Glomerular visceral epithelial cell (primary cell): ENCODE measurements at regions not wholly inside any gene's neighbourhood (a gene's known extent, or its start where the extent isn't known, plus 50 kb on each side); places are given as distances from the start of the nearest gene placed in this dataset.
A peak's percentile ranks its signal among the peaks of the same experiment; 100 is the strongest.
"Not testable (repeated sequence)": the region's sequence is repeated elsewhere in the genome, so short reads cannot be mapped to it uniquely, and the experiment has no call there.

Experiments
- DNase-seq: peaks from one replicate; pipeline ENCODE4 v3.0.0-alpha.2; 2016; ENCODE audit errors: extremely low spot score

DNA sequence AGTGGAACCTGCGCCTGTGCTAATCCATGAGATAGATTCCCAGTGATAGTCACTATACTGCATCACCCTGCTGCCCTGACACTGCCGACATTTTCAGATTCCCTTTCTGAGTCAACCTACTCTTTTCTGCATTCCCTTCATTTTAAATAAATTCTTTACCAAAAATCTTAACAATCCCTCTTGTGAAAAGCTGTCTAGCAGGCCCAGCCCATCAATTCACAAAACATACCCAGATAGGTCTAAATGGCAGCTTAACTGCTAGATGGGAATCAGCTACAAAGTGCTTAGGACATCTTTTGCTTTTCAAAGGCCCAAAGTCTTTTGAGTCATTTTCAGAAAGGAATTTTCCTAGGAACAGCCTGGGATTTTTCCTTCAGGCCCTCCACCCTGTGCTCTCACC, 180.1 kb upstream of the PTBP2 start:
- DNase-seq, result no peak

DNA sequence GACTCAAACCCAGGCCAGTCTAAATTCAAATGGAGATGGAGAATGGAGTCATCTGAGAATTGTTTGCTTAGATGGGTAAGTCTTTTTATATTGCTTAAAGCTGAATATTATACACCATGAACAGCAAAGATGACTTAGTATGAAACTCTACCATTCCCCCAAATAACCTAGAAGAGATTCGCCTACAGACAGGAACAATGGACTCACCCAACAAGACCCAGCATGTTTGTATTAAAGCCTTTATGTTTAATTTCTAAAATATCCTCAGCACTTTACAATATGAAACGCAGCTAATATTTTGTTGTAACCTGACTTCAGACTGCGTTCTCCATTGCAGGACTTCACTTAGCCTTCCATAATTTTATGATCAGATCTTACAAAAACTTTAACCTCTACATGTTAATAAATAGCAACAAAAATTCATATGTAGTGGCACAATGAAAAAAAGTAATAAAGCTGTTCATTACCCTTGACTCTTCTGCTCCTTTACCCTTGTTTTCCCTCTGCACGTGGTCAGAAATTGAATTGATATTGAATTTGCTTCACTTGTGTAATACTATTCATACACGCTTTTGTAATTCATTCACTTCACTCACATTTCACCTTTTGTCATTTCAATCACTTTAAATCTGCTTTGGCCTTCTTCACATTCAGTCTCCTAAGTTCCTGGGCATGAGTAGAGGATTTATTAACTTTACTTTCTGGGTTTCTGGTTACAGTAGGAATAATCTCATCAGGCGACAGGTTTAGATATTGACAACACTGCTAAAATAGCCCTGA, 177.3 kb upstream of the PTBP2 start:
- DNase-seq, result no peak

DNA sequence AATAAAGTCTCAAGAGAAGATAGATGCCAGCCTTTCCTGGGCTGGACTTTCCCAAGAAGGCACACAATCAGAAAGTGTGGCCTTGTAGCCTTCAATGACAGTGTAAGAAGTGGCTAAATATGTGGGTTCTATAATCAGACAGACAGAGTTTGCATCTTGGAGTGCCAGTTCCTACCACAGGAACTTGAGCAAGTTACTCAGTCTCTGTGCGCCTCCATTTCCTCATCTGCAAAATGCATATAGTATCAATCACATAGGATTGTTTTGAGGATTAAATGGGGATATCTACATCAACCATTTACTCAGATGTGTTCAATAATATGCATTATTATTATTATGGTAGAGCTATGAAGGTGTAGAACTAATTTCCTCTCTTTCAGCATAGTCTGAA, 176.8 kb upstream of the PTBP2 start:
- no peak for DNase-seq

DNA sequence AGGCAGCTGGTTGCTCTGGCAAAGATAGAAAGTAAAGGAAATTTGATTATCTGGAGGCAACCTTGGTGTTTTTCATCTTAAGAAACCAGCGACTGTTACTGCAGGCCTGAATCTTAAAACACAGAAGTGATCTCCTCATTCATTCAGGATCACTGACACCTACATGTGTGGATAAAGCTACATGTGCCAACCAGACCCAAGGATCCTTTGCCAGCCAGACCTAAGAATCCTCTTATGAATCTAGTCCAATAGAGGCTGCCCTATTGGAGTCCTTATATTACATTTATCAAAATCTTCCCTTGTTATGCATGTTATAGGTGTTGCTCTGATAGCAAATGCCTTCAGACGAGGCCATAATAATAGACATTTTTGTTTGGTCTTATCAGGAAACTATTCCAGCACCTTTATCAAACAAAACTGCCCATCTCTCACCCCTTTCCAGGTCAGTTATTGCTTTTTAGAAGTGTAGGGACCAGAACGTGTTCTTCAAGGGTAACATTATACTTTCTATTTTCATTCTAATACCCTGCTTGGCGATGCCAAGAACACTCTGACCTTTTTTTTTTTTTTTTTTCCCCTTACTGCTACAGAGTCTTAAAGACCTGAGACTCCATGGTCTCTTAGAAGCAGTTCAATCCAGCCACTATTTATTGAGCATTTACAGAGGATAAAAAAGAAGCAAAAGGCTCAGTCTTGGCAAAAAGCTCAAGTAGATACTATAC, 175.5 kb upstream of the PTBP2 start:
- DNase-seq, result no peak

DNA sequence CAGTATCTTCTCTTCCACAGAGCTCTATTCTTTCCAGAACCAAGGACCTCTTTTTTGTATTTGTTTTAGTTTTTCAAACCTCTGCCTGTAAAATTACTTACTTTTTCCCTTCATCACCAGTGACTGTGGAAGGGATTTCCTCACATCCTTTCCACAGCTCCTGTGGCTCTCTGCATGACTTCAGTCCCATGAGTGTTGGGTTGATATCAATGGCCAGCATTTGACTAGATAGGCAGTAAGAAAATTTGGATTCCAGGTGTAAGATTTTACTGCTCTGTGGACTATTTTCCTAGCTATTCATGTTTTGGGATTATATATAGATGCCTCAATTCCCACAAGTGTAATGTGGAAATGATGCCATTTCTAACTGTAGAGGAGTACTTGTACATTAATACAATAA, 171.5 kb upstream of the PTBP2 start:
- no peak for DNase-seq

DNA sequence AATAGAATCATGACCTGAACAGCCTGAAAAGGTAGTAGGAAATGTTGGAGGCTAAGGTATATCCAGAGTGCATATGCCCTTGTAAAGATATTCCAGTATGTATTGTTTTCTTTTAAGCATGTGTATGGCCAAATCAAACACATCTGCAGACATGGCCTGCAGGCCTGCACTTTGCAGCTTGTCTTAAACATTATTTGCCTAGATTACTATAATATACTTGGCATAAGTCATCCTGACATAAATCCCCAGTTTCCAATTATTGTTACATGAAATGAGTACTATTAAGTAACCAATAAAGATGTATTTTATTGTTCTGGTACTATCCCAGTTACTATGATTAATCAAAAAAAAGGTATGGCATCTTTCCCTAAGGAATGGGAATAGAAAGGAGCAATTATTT, 169.1 kb upstream of the PTBP2 start:
- DNase-seq, result no peak

DNA sequence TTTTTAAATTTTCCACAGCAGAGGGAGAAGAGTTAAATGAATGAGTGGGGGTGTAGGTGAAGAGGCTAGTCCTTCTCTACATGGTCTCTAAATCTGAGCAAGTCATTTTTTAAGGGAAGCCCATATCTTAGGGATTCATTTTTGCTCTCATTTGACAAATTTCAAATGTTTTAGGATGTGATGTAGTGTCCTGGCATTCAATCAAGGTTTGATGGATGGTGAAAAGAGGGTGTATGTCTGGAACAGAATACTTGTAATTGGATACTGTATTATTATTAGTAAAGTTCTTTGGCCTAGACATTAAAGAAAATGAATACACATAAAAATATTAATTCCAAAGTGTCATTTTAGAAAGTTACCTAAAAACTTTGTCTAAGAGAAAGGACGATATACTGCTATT, 167.8 kb upstream of the PTBP2 start:
- DNase-seq, result no peak

DNA sequence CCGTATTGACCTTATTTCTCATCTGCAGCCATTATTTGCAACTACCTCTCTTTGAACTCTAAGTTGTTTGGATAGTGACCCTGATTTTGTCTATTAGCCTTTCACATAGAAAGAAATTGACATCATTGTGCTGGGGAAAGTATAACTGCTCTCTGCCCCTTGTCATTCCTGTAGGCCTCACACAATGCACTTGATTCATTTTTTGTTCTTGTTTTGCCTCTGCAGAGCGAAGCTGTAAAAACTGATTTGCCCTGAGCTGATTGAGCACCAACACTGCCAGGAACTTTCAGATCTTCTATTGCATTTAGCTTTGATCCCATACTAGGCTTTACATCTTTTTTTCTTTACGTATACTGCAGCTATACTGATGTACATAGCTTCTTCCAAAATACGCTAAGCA, 167.2 kb upstream of the PTBP2 start:
- DNase-seq, result no peak

DNA sequence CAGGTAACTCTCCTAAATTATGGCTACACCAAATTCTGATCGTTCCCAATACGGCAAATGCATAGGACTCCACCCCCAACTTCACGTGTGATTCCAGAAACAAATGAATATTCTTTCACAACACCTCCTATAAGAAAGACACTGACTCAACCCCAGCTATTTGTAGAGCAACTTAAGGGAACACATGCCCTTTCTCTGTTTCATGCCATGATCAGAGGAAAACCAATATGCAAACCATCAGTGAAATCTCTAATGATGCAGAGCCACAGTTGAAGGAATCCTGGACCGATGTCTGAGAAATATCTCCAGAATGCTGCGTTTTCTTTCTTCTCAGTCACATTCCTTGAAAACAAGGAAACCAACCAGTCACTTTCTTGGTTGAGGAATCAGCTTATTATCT, 164.2 kb upstream of the PTBP2 start:
- no peak for DNase-seq

DNA sequence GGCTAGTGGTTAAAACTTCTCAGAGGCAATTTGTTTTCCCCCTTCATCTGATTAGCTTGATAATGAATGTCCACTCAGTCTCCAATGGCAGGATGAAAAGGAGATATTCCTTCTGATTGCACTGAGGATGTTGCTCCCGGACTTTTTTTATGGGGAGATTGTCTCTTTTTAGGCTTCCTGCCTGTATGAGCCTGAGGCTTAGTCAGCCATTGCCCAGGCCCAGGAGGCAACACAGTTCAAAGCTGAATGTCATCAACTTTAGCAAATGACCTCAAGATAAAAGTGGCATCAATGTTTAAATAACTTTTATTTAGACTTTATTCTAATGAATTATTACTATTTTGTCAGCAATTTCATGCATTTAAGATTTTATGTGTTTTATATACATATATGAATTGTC, 162.9 kb upstream of the PTBP2 start:
- no peak for DNase-seq

DNA sequence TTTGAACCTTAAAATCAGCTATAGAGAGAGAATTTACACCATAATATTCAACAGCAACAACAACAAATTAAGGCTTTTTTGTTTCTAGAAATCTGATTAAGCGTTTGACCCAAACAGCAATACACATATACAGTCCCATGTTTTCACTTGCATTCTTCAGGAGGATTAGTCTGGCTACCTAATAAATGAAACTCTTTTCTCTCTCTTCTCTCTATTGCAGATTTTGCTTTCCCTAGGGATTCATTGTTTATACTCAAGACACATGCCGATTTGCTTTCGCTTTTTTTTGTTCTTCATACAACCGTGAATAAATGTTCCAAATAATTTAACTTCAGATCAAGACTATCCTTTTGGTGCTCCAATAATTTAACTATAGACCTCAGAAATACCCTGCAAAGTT, 162.4 kb upstream of the PTBP2 start:
- DNase-seq, result no peak

DNA sequence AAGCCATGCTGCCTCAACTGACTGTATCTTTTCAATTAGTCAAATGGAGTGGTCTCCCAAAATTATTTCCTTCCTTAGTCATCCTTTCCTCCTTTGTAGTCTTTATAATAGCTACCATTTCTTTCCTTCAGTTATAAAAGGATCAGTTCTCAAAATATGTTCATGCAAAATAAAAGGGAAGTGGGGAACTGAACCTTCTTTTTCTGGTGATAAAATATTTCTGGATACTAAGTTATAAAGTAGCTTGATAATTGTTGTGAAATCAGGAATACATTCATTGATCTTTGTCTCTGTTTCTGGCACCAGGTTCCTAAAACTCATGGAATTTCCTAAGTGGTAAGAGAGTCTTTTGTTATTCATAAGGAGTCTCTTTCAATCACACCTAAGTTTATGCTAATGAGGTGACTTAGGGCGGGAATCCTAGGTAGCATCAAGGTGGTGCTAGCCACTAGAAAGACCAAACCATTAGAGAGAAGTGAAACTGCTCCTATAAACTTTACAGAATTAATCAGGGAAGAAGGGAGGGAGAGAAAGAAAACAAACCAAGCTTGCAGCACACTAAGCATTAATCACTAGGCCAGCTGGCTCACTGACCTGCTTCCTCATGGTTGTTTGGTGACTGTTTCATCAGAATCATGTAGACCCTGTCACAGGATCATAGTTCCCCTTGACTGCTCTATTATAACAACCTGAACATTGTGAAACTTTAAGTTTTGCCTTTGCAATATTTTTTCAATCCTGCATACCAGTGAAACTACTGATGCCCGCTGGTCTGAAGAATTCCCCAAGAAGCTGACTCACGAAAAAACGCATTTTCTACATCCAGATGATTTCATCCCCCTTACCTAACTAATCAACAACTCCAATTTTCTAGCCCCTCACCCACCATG, 161.6 kb upstream of the PTBP2 start:
- peak; percentile 97 for DNase-seq

DNA sequence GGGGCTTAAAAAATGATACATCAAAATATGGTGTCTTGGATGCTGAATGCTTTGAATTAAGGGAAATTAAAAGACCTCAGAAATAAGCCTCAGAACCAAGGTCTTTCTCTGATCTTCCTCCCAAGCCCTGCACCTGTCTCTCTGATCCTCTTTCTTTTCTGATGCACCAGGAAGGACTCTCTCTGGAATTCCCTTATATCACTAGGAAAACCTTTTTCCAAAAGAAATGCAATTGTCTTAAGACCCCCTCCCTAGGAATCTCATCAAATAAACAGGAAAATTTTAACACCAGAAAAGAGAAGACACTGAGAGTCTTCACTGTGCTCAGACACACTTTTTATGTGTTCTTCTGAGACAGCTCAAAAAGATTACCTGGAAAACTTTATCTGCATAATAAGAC, 159.5 kb upstream of the PTBP2 start:
- DNase-seq, result no peak

DNA sequence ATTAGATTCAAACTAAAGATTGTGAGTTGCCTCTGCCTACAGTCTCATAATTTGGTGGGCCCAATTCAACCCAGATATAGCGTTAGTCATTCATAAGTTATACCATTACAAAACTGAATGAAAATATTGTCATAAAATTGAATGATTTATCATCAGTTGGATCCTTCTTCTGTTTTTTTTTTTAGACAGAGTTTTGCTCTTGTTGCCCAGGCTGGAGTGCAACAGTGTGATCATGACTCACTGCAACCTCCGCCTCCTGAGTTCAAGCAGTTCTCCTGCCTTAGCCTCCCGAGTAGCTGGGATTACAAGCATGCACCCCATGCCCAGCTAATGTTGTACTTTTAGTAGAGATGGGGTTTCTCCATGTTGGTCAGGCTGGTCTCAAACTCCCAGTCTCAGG, 157.2 kb upstream of the PTBP2 start:
- DNase-seq, result not testable (repeated sequence)

DNA sequence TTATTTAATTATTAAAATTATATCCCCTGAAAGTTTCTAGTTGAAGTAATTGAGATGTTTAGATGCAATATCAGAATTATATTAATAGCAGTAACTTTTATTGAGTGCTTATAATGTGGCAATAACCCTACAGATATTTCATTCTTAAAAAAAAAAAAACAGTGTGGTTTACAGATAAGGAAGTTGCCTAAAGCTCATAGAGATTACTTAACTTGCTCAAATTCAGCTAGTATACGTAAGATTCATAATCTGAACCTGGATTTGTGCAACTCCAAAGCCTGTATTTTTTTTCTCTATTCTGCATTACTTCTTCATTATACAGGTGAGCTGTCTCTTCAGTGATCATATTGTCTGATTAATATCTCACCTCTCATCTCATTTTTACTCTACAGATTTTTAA, 156.0 kb upstream of the PTBP2 start:
- no peak for DNase-seq

DNA sequence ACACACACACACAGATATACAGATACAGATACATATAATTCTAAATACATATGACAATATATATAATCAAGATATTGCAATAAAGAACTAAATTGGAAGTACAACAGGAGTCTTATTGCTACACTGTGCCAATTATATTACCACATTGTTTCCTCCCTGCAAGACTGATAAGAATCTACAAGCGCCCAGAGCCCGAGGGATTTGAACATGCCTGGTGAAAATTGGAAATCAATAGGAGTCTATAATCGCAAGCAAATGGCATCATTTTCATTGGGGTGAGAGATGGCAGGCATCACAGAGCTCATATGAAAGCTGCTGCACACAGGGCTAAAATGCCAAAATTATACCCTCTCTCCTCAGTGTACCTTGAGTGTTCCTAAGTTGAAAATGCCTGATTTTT, 152.9 kb upstream of the PTBP2 start:
- no peak for DNase-seq

DNA sequence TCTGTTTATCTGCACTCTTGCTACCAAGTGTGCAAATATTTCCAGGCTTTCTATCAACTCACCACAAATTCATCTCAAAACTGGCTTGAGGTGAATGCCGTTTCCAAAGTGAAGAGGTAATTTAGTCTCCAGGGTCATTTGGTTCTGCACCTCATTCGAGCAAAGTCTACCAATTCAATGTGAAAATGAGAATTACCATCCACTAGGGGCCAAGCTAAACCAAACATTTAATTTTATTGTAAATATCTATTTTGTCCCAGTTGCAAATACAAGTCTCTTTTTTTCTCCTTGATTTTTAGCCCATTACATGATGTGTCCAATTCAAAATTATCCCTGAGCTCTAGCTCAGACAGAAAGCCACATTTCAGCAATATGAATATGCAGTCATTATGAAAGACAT, 152.3 kb upstream of the PTBP2 start:
- no peak for DNase-seq

DNA sequence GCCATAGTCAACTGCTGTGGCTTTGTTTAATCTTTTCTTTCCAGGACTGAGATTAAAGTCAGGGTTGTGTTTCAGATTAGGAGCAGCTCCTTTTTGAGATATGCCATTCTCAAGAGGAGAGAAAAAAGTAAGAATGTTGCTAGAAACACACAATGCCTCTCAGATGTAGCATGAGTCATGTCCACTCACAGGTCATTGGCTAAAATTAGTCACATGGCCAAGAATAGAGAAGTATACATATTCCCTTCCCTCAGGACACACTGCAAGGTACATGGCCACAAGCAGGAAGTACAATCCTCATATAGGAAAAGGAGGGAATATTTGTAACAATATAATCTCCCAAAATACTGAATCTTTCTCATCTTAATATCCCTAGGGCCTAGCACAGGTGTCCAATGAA, 141.9 kb upstream of the PTBP2 start:
- DNase-seq, result no peak

DNA sequence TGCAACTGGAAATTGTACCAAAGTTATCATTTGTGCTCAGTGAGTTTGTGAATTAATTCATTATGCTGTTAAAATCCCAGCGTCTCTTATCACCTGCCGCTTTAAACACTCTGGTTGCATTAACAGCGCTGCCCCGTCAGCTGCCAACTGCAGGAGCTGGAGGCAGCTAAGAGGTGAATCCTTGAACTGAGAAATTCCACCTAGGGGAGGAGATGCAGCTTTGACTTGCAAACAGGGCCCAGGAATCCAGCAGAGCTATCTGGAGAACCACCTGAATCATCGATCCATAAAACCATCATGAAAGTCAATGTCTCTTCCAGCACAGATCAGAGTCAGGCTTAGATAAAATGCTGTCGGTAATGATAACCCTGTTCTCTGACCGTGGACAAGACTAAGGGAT, 140.7 kb upstream of the PTBP2 start:
- no peak for DNase-seq

DNA sequence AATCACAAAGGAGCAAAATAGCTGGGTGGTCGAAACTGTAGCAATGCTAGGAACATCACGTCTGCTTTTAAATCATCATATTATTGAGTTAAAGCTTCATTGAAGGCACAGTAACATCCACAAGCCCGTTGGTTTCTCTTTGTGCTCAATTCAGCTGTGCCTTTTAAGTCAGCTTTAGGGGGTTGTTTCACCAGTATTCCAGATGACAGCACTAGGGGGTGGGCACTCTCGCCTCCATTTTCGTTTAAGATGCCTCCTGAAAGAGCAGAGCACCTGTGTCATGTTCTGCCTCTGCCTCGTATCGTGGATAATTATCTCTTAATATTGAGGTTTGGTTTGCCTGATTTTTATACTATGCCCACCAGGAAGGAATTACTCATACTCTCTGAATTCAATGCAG, 139.8 kb upstream of the PTBP2 start:
- no peak for DNase-seq

DNA sequence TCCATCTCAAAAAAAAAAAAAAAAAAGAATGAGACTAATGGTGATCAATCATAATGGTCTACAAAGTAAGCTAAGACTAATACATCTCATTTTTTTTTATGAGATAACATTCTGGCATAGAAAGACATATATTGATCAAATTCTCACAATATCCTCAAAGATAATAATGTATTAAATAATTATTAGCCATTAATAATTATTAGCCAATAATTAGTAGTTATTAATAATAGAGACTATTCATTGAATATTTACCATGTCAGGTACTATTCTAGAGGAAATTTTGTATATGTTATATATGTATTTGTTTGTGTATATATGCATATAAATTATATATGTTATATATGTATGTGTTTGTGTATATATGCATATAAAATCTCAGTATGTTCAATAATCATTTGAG, 137.7 kb upstream of the PTBP2 start:
- no peak for DNase-seq

DNA sequence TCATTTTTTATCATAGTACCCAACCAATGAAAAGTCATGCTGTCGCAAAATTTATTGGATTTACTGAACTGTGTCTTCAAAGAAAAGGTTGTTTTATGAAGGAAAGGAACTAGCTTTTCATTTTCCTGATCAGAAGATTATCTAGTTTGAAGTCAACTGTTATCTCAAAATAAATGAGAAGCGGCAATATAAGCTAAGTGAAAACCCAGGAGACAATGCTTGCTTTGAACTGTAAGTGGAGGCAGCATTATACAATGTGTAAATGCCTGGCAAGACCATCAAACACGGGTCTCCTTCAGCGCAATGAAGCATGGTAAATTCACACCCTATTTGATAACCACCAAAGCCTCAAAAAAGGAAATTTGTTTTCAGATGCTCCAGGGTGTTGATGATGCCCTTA, 134.4 kb upstream of the PTBP2 start:
- no peak for DNase-seq
